ENCODE measurements at regions not wholly inside any gene's neighbourhood (a gene's known extent, or its start where the extent isn't known, plus 50 kb on each side); places are given as distances from the start of the nearest gene placed in this dataset.

- no peaks in the 10 kb centered on the region for H3K9me3 ChIP-seq (ENCODE audit: control insufficient read depth, low read length)
- no peaks in the 10 kb centered on the region for H3K27me3 ChIP-seq (ENCODE audit: control insufficient read depth, insufficient read depth, low read length)
- no peak overlapping the region for H3K9ac ChIP-seq (ENCODE audit: low read length)
- no peak overlapping the region for H3K4me3 ChIP-seq (ENCODE audit: low read length)
- H3K4me1 ChIP-seq (ENCODE audit: control insufficient read depth, insufficient read depth, low read length) = peaks cover 9% of the 10 kb centered on the region
- no peaks in the 10 kb centered on the region for H3K36me3 ChIP-seq (ENCODE audit: control insufficient read depth, insufficient read depth, low read length)
Measured at GRCh38 chr17:71055128-71055527, 885.8 kb downstream of the KCNJ2 start.

GRCh38 chr17:71057448-71057847 is 888.1 kb downstream of the KCNJ2 start:
- no peaks in the 10 kb centered on the region for H3K27me3 ChIP-seq (ENCODE audit: control insufficient read depth, insufficient read depth, low read length)
- no peak overlapping the region for H3K4me3 ChIP-seq (ENCODE audit: low read length)
- H3K36me3 ChIP-seq (ENCODE audit: control insufficient read depth, insufficient read depth, low read length) = no peaks in the 10 kb centered on the region
- peaks cover 9% of the 10 kb centered on the region for H3K4me1 ChIP-seq (ENCODE audit: control insufficient read depth, insufficient read depth, low read length)
- no peaks in the 10 kb centered on the region for H3K9me3 ChIP-seq (ENCODE audit: control insufficient read depth, low read length)
- H3K9ac ChIP-seq (ENCODE audit: low read length) = no peak overlapping the region

- no peaks in the 10 kb centered on the region for H3K27me3 ChIP-seq (ENCODE audit: control insufficient read depth, insufficient read depth, low read length)
- H3K9me3 ChIP-seq (ENCODE audit: control insufficient read depth, low read length) = no peaks in the 10 kb centered on the region
- H3K36me3 ChIP-seq (ENCODE audit: control insufficient read depth, insufficient read depth, low read length) = no peaks in the 10 kb centered on the region
- H3K4me1 ChIP-seq (ENCODE audit: control insufficient read depth, insufficient read depth, low read length) = peaks cover 9% of the 10 kb centered on the region
- H3K9ac ChIP-seq (ENCODE audit: low read length) = no peak overlapping the region
- no peak overlapping the region for H3K4me3 ChIP-seq (ENCODE audit: low read length)
Measured at GRCh38 chr17:71057938-71058337, 888.6 kb downstream of the KCNJ2 start.

- peaks cover 6% of the 10 kb centered on the region for H3K4me1 ChIP-seq (ENCODE audit: control insufficient read depth, insufficient read depth, low read length)
- H3K9me3 ChIP-seq (ENCODE audit: control insufficient read depth, low read length) = no peaks in the 10 kb centered on the region
- H3K9ac ChIP-seq (ENCODE audit: low read length) = no peak overlapping the region
- no peaks in the 10 kb centered on the region for H3K36me3 ChIP-seq (ENCODE audit: control insufficient read depth, insufficient read depth, low read length)
- H3K4me3 ChIP-seq (ENCODE audit: low read length) = no peak overlapping the region
- H3K27me3 ChIP-seq (ENCODE audit: control insufficient read depth, insufficient read depth, low read length) = no peaks in the 10 kb centered on the region
Measured at GRCh38 chr17:71063127-71063526, 893.8 kb downstream of the KCNJ2 start.

- Histone ChIP-seq H3K36me3 (ENCODE audit: control insufficient read depth, insufficient read depth, low read length) (no peaks in the 10 kb centered on the region), H3K9me3 (ENCODE audit: control insufficient read depth, low read length) (no peaks in the 10 kb centered on the region), H3K4me1 (ENCODE audit: control insufficient read depth, insufficient read depth, low read length) (peaks cover 6% of the 10 kb centered on the region), H3K9ac (ENCODE audit: low read length) (no peak overlapping the region), H3K27me3 (ENCODE audit: control insufficient read depth, insufficient read depth, low read length) (no peaks in the 10 kb centered on the region), H3K4me3 (ENCODE audit: low read length) (no peak overlapping the region)
Measured at GRCh38 chr17:71063559-71063958, 894.2 kb downstream of the KCNJ2 start.

- Histone ChIP-seq H3K4me1 (ENCODE audit: control insufficient read depth, insufficient read depth, low read length) (no peaks in the 10 kb centered on the region), H3K9ac (ENCODE audit: low read length) (no peak overlapping the region)
Measured at GRCh38 chr17:71067669-71068407, 898.5 kb downstream of the KCNJ2 start.

GRCh38 chr17:71068408-71068750 is 899.0 kb downstream of the KCNJ2 start:
- H3K27me3 ChIP-seq (ENCODE audit: control insufficient read depth, insufficient read depth, low read length) = no peaks in the 10 kb centered on the region
- no peak overlapping the region for H3K4me3 ChIP-seq (ENCODE audit: low read length)
- no peaks in the 10 kb centered on the region for H3K9me3 ChIP-seq (ENCODE audit: control insufficient read depth, low read length)
- no peak overlapping the region for H3K9ac ChIP-seq (ENCODE audit: low read length)
- H3K4me1 ChIP-seq (ENCODE audit: control insufficient read depth, insufficient read depth, low read length) = no peaks in the 10 kb centered on the region
- no peaks in the 10 kb centered on the region for H3K36me3 ChIP-seq (ENCODE audit: control insufficient read depth, insufficient read depth, low read length)

More at GRCh38 chr17:71067669-71068407, 898.5 kb downstream of the KCNJ2 start:
- H3K9me3 ChIP-seq (ENCODE audit: control insufficient read depth, low read length) = no peaks in the 10 kb centered on the region
- H3K4me3 ChIP-seq (ENCODE audit: low read length) = no peak overlapping the region
- no peaks in the 10 kb centered on the region for H3K36me3 ChIP-seq (ENCODE audit: control insufficient read depth, insufficient read depth, low read length)
- no peaks in the 10 kb centered on the region for H3K27me3 ChIP-seq (ENCODE audit: control insufficient read depth, insufficient read depth, low read length)

GRCh38 chr17:71071041-71071440 is 901.7 kb downstream of the KCNJ2 start:
- H3K27me3 ChIP-seq (ENCODE audit: control insufficient read depth, insufficient read depth, low read length) = no peaks in the 10 kb centered on the region
- H3K4me1 ChIP-seq (ENCODE audit: control insufficient read depth, insufficient read depth, low read length) = no peaks in the 10 kb centered on the region
- no peaks in the 10 kb centered on the region for H3K9me3 ChIP-seq (ENCODE audit: control insufficient read depth, low read length)
- no peak overlapping the region for H3K4me3 ChIP-seq (ENCODE audit: low read length)
- H3K9ac ChIP-seq (ENCODE audit: low read length) = no peak overlapping the region
- H3K36me3 ChIP-seq (ENCODE audit: control insufficient read depth, insufficient read depth, low read length) = no peaks in the 10 kb centered on the region

GRCh38 chr17:71071837-71072236 is 902.5 kb downstream of the KCNJ2 start:
- Histone ChIP-seq H3K27me3 (ENCODE audit: control insufficient read depth, insufficient read depth, low read length) (no peaks in the 10 kb centered on the region), H3K9ac (ENCODE audit: low read length) (no peak overlapping the region), H3K36me3 (ENCODE audit: control insufficient read depth, insufficient read depth, low read length) (no peaks in the 10 kb centered on the region), H3K4me3 (ENCODE audit: low read length) (no peak overlapping the region), H3K9me3 (ENCODE audit: control insufficient read depth, low read length) (no peaks in the 10 kb centered on the region), H3K4me1 (ENCODE audit: control insufficient read depth, insufficient read depth, low read length) (no peaks in the 10 kb centered on the region)

- Histone ChIP-seq H3K27me3 (ENCODE audit: control insufficient read depth, insufficient read depth, low read length) (no peaks in the 10 kb centered on the region), H3K4me3 (ENCODE audit: low read length) (no peak overlapping the region), H3K36me3 (ENCODE audit: control insufficient read depth, insufficient read depth, low read length) (no peaks in the 10 kb centered on the region), H3K9me3 (ENCODE audit: control insufficient read depth, low read length) (no peaks in the 10 kb centered on the region), H3K9ac (ENCODE audit: low read length) (no peak overlapping the region), H3K4me1 (ENCODE audit: control insufficient read depth, insufficient read depth, low read length) (no peaks in the 10 kb centered on the region)
Measured at GRCh38 chr17:71080937-71081336, 911.6 kb downstream of the KCNJ2 start.

- no peaks in the 10 kb centered on the region for H3K27me3 ChIP-seq (ENCODE audit: control insufficient read depth, insufficient read depth, low read length)
- H3K4me1 ChIP-seq (ENCODE audit: control insufficient read depth, insufficient read depth, low read length) = no peaks in the 10 kb centered on the region
- H3K36me3 ChIP-seq (ENCODE audit: control insufficient read depth, insufficient read depth, low read length) = no peaks in the 10 kb centered on the region
- H3K9ac ChIP-seq (ENCODE audit: low read length) = no peak overlapping the region
- no peak overlapping the region for H3K4me3 ChIP-seq (ENCODE audit: low read length)
- H3K9me3 ChIP-seq (ENCODE audit: control insufficient read depth, low read length) = no peaks in the 10 kb centered on the region
Measured at GRCh38 chr17:71081666-71082065, 912.3 kb downstream of the KCNJ2 start.

- Histone ChIP-seq H3K9me3 (ENCODE audit: control insufficient read depth, low read length) (no peaks in the 10 kb centered on the region), H3K4me3 (ENCODE audit: low read length) (no peak overlapping the region), H3K4me1 (ENCODE audit: control insufficient read depth, insufficient read depth, low read length) (no peaks in the 10 kb centered on the region), H3K9ac (ENCODE audit: low read length) (no peak overlapping the region), H3K27me3 (ENCODE audit: control insufficient read depth, insufficient read depth, low read length) (no peaks in the 10 kb centered on the region), H3K36me3 (ENCODE audit: control insufficient read depth, insufficient read depth, low read length) (no peaks in the 10 kb centered on the region)
Measured at GRCh38 chr17:71084219-71084618, 914.9 kb downstream of the KCNJ2 start.

GRCh38 chr17:71084838-71085237 is 915.5 kb downstream of the KCNJ2 start:
- Histone ChIP-seq H3K27me3 (ENCODE audit: control insufficient read depth, insufficient read depth, low read length) (no peaks in the 10 kb centered on the region), H3K4me1 (ENCODE audit: control insufficient read depth, insufficient read depth, low read length) (no peaks in the 10 kb centered on the region), H3K9me3 (ENCODE audit: control insufficient read depth, low read length) (no peaks in the 10 kb centered on the region), H3K36me3 (ENCODE audit: control insufficient read depth, insufficient read depth, low read length) (no peaks in the 10 kb centered on the region), H3K9ac (ENCODE audit: low read length) (no peak overlapping the region), H3K4me3 (ENCODE audit: low read length) (no peak overlapping the region)

Measured in mucosa of stomach (tissue), 1 donor.